ENCODE measurements at regions not wholly inside any gene's neighbourhood (a gene's known extent, or its start where the extent isn't known, plus 50 kb on each side); places are given as distances from the start of the nearest gene placed in this dataset.
A peak's percentile ranks its signal among the peaks of the same experiment; 100 is the strongest.
"Not testable (repeated sequence)": the region's sequence is repeated elsewhere in the genome, so short reads cannot be mapped to it uniquely, and the experiment has no call there.

DNA sequence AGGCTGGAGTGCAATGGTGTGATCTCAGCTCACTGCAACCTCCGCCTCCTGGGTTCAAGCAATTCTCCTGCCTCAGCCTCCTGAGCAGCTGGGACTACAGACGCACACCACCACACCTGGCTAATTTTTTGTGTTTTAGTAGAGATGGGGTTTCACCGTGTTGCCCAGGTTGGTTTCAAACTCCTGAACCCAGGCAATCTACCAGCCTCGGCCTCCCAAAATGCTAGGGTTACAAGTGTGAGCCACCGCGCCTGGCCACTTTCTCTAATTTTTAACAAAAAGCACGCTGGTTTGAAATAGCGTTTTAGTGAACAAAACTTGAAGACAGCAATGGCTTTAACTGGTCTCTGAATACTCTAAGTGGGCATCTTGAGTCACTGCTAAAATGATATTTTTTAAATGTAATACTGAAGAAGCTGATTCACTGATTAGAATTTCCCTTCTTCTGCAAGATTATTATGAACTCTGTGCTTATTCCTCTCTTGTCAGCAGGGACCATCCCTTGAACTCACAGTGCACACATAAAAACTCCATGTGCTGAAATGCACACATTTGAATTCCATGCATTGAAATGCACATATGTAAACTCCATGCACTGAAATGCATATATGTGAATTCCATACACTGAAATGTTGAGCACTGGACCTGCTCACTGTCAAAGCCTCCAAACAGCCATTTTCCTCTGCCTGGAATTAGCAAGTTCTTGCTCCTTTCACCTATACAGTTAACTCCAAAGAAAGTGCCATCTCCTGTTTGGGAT, 1411.5 kb upstream of the ACVR2A start:
- no peak for DNase-seq

DNA sequence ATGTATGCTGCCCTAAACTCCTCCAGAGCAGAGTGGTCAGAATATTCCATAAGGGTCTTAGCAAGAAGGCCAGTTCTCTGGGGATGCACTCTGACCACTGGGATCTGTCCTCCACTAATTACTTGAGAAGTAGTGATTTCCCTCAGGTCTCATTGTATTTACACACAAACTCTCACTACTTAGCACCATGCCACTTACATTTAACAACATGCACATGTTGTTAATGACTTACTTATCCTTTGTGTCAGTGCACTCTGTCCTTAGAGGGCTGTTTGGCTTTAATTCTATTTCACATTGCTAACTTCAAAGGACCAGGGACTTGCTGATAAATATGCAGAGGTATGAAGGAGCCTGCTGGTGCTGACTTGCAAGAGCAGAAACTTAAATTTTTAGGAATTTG, 1415.5 kb upstream of the ACVR2A start:
- DNase-seq = no peak

DNA sequence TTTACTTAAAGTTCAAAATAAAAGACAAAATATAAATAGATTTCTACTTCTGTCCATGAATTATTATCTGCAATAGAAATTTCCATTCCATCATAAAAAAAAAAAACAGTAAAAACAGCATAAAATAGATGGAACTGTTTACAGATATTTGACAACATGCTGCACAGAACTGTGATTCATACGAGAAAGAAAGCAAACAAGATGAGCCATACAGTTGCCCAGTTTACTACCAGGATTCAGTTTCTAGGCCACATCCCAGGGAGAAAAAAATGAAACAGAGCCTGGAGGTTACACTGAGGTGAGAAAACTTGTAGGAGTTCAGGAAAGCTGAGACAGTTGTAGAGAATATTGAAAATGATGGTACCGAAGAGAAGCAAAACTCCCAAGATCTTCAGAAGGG, 1426.9 kb upstream of the ACVR2A start:
- DNase-seq = no peak

DNA sequence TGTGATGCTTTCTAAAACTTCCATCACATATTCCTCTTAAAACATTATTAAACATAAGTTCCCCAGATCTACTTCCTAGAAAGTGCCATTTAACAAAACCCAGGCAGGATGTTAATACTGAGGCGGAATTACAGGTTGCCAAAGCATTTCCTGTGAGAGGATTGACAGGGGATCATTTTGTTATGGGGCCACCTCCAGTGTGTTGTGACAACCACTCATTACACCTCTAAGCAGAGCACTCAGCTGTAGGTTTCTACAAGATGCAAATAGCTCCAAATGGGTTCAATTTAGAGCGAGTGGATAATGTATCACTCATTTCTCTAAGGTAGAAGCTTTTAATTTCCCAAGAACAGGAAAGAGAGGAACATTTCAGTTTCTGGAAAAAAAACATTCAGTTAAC, 1429.5 kb upstream of the ACVR2A start:
- no peak for DNase-seq

DNA sequence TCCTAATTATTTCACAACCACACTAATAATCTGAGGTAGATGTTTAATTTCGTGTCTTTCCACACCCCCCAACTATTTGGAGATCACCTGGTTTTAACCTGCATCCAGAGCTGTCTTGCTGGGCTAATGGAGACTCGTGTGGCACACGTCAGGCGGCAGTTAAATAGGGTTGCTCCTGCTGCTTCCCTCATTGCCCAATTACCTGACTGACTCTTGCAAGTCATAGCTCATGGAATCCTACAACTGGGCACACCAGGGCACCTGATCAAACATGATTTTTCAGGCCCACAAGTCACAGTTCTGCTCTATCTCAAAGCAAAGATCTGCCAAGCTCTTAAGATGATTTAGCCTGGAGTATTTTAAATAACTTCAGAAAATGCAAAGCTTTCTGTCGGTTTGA, 1430.4 kb upstream of the ACVR2A start:
- no peak for DNase-seq

DNA sequence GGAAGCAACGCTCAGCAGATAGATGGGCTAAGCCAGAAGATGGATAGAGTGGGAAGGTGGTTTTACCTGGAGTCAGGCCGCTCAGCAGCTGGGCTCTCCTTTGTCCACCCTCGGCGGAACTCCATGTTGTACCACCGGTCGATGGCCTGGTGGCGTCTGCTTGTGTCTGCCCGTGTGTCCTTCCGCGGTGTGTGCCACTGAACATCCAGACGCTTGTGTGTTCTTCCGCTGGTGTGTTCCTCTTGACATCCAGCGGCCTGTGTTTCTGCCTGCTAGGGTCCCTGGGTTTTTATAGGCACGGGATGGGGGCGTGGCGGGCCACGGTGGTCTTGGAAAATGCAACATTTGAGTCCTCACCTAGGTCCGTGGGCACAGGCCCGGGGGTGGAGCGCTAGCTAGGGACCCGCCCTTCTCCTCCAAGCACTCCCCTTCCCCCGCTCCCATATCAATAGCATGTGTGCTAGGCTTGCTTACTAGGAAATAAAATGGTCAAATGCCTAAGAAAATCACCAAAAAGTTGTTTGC, 1431.7 kb upstream of the ACVR2A start:
- no peak for DNase-seq

DNA sequence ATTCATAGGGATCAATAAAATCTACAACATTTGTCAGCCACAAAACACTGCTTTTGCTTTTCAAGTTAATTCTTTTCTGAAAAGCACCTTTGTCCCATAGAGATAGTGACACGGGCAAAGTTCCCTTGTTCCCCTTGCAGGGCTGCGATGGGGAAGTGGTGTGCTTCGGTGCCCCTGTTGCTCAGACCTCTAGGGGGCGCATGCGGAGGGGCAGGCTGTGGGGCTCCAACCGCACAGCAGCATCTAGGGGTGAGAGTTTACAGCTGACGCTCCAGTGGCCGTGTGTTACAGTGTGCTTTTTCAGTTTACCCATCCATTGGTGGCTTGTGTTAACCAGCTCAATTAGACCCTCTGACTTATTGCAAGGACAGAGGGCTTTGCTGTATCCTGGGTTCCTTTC, 1432.2 kb upstream of the ACVR2A start:
- peak in 1 of 5 experiments; percentile 1 for DNase-seq

DNA sequence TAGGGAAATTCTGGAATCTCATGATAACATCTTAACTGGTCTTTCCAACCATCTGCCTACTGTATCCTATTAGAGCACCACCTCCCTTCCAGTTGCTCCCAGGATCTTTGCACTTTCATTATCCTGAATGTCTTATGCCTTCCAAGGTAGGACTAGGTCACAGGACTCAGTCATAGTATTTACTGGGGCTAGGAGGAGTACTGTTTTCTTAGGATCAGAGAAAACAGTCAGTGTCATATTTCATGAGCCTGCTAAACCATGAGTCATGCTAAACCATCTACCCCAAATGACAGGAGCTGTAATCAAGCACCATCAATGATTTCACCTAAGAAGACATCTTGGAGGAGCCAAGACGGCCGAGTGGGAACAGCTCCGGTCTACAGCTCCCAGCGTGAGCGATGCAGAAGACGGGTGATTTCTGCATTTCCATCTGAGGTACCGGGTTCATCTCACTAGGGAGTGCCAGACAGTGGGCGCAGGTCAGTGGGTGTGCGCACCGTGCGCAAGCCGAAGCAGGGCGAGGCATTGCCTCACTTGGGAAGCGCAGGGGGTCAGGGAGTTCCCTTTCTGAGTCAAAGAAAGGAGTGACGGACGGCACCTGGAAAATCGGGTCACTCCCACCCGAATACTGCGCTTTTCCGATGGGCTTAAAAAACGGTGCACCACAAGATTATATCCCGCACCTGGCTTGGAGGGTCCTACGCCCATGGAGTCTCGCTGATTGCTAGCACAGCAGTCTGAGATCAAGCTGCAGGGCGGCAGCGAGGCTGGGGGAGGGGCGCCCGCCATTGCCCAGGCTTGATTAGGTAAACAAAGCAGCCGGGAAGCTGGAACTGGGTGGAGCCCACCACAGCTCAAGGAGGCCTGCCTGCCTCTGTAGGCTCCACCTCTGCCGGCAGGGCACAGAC, 1439.2 kb upstream of the ACVR2A start:
- not testable (repeated sequence) for DNase-seq

DNA sequence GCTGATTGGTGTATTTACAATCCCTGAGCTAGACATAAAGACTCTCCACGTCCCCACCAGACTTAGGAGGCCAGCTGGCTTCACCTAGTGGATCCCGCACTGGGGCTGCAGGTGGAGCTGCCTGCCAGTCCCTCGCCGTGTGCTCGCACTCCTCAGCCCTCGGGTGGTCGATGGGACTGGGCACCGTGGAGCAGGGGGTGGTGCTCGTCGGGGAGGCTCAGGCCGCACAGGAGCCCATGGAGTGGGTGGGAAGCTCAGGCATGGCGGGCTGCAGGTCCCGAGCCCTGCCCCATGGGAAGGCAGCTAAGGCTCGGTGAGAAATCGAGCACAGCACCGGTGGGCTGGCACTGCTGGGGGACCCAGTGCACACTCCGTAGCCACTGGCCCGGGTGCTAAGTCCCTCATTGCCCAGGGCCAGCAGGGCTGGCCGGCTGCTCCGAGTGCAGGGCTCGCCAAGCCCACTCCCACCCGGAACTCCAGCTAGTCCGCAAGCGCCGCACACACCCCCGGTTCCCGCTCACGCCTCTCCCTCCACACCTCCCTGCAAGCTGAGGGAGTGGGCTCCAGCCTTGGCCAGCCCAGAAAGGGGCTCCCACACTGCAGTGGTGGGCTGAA, 1441.2 kb upstream of the ACVR2A start:
- not testable (repeated sequence) for DNase-seq

DNA sequence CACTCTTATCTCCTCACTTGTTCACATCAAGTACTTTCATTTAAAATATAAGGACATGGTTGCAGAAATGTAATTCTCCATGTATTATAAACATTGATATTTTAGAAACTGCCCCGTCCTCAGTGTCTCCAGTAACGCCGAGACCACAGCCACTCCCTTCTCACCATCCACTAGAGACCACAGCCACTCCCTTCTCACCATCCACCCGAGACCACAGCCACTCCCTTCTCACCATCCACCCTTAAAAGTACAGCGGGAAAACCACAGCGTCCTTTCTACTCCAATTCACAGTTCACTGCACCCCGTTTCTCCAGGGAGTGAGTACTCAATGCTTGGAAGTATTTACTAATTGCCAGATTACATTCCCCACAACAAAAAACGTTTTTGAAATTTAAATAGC, 1452.2 kb upstream of the ACVR2A start:
- DNase-seq = no peak

DNA sequence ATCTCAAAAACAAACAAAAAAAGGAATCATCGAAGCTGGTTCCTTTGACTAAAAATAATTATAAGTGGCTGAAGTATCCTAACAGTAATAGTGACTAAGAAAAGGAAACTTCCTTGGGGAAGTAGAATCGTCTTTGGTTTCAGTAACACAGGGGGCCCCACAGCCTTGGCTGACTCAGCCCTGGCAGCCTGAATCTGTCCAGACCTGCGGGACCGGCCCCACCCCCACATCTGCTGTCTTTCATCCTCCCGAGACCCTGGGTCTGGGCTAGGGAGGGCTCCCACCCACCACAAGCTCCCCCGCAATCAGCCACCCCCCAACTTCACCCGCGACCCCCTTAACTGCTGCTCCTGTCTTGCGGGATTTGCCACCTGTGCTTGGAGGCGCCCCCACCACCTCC, 1452.6 kb upstream of the ACVR2A start:
- DNase-seq = no peak

DNA sequence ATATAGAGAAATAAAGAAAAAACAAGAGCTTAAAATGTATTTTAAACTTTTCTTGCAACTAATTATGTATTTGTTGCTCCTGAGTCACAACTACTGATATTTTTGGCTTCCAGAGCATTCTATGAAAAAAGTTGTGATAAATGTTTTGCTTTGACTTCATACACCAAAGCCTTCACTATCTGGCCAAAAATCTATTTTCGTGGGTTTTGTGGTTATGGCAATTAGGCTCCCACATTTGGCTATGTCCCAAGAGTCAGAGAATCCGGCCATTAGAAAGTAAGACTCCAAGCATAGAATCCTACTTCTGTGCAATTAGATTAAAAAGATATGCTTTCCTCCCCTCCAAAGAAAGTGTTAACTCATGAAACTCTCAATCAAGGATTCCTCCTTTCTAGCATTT, 1456.1 kb upstream of the ACVR2A start:
- DNase-seq = no peak

DNA sequence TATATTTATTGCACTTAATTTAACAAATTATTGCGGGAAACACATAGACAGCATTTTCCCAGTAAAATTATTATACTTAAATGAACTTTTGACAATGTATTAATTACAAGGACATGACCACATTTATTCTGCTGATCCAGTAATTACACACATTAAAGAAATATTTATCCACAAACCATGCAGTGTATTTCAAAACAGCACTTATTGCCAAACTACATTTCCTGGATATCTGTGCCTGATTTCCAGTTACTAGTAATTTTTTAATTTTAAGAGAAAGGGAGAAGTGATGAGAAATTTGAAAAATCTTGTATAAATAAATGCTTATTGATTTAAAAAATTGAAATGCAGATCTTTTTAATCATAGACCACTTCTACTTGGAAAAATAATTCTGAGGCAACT, 1458.7 kb upstream of the ACVR2A start:
- DNase-seq = no peak

DNA sequence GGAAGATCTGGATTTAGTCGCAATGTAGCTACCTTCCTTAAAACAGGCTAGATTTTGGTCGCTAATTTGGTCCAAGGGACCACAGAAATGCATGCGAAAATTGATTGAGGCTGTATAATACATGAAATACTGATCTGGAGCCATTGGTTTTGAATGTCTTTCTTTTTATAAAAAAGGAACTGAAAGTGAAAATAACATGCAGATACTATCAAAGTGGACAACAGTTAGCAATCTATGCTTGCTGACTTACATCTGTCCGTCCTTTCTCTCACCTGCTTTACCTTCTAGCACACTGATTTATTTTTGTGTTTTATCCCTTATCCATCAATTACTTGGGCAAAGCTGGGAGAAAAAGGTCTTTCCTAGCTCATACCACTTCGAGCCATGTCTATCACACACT, 1459.8 kb upstream of the ACVR2A start:
- no peak for DNase-seq

DNA sequence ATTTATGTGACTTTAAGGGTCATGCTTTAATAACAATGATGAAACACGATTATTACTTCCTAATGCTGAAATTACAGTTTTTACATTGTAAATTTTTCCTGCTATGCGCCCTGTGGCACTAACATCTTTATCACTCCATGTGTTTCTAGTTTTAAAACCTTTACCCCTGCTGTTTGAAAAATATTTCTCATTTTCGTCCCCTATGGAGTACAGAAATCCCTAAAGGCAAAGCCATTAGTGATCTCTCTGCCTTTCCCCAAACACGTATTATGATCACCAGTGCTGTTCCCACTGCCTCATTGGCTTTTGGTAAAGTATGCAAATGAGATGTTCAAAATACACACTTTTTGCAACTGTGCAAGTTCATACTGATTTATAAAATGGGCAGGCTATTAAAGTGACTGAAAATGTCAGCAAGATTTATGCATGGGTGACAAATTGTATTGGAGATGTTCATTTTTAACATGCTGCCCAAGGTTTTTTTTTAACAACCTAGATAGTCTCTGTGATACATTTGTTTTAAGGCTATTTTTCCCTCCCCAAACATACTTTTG, 1468.2 kb upstream of the ACVR2A start:
- DNase-seq = no peak

DNA sequence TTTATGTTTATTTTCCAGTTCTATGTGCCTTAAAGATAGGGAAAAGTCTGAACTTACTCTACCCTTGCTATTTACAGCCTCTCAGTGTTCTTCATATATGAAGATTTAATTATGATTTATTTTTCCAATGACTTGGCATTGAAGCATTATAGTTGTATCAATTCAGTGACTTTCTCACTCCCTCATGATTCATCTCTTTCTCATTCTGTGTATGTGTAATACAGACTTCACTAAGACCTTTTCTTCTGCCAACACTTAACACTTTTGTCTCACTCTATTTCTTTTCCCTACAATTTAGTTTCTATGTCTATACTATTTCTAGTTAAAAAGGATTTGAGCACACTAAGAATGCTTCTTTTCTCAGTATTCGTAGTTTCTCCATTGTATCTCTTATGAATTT, 1470.3 kb upstream of the ACVR2A start:
- DNase-seq = no peak

DNA sequence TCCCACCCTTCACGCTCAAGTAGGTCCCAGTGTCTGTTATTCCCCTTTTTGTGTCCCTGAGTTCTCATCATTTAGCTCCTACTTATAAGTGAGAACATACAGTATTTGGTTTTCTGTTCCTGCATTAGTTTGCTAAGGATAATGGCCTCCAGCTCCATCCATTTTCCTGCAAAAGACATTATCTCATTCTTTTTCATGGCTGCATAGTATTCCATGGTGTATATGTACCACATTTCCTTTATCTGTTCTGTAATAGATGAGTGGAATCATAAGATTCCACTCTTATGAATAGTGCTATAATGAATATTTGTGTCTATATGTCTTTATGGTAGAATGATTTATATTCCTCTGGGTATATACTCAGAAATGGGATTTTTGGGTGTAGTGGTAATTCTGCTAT, 1473.5 kb upstream of the ACVR2A start:
- DNase-seq = not testable (repeated sequence)

DNA sequence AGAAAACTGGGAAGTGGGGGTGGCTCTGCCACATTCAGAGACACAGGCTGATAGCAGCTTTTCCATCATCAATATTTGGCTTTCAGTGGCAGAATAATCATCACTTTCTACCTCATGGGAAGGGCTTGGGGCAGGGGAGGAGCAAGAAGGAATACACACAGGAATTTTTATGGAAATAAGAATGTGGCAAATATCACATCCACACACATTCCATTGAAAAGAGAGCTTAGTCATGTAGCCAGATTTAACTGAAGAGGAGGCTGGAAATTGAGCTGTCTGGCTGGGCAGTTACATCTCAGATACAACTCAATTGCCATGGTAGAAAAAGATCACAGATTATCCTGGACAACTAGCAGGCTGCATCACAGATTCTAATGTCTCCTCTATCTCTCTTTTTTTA, 1474.0 kb upstream of the ACVR2A start:
- DNase-seq = no peak

DNA sequence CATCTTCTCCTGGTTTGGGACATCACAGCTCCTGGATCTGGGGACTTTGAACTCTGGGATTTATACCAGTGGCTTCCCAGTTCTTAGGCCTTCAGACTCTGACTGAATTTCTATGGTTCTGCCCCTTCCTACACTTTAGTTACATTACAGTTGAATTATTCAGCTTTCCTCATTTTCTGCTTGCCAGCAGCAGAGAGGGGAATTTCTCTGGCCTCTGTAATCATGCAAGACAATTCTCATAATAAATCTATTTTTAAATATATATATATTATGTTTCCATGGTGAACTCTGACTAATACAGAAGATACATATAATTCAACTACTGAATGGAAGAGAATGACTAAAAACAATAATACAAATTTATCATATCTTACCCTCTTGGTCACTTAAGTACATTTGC, 1478.6 kb upstream of the ACVR2A start:
- no peak for DNase-seq

DNA sequence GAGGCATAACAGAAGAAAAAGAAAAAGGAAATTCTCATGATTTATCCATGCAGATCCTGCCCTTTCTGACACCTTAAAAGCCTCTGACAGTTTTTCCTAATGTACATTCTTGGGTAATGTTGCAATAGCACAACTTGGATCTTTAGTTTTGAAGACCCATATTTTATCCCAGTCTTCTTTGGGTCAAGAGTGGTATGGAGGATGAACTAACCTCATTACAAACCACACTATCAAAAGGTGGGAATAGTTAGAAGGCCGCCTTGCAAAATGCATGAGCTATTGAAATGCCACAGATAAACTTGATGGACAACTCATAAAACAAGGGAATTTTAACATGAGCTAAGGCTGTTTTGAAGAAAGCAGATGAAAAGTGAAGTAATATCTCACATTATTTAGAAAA, 1479.8 kb upstream of the ACVR2A start:
- no peak for DNase-seq

DNA sequence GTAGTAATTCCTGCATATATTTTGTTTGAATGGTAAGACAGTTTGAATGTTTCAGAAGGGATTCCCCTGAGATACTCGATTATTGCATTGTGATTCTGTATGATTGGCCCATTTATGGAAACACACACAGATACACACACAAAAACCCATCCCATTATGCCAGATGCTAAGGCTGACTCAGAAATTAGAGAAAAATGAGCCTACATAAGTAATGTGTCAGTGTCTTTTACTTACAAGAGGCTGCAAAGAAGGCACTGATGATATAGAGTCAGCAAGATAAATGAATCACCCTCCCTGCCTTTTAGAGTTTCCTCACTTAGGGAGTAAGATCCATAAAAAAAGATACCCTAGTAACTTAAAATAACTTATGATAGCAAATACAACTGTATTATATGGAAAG, 1481.1 kb upstream of the ACVR2A start:
- DNase-seq = no peak

DNA sequence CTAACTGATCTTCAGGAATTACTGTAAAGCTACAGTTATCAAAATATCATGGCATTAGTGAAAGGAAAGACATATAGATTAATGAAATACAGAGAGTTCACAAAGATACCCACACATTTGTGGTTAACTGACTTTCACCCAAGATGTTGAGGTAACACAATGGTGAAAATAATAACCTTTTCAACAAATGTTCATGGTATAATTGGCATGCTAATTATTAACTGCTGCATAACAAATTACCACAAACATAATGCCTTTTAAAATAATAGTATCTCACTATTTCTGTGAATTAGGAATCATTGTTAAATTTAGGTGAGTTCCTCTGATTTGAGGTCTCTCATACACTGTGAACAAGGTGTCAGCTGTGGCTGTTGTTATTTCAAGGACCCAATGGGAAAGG, 1493.1 kb upstream of the ACVR2A start:
- no peak for DNase-seq

DNA sequence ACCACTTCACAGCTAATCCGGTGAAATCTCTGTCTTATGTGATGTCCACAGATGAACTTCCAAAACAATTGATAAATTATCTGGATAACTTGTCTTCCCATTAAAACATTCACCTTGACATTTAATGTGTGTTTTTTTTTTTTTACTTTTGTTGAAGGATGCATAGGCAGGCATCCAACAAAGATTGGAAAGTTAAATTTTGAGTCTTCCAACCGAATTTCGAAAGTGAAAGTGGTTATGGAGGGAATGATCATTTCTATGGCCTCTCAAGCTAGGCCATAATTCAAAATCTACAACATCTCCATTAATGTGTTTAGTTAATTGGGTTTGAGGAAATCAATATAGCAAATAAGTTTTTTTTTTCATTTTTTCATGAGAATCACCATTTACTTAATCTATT, 1495.5 kb upstream of the ACVR2A start:
- no peak for DNase-seq

All from T-helper 2 cell (primary cell).